Naive thymus-derived CD4-positive, alpha-beta T cell (primary cell): ENCODE measurements at regions not wholly inside any gene's neighbourhood (a gene's known extent, or its start where the extent isn't known, plus 50 kb on each side); places are given as distances from the start of the nearest gene placed in this dataset.

Experiments
- ATAC-seq: fragments of 150-1000 bp; cut with Tn5 transposase; 2 replicates; pipeline ENCODE4 v1.10.0; 2021; ENCODE audit warnings: mild to moderate bottlenecking, moderate library complexity
- CTCF ChIA-PET: fragments of 350-600 bp; sonication (Branson Sonifier 250); formaldehyde crosslinking; loops from one replicate; lab custom pipeline; 2021; ENCODE audit warnings: antibody characterized with exemption; lab: Charles Lee
- POLR2A ChIA-PET: fragments of 350-600 bp; sonication (Branson Sonifier 250); formaldehyde crosslinking; loops from one replicate; lab custom pipeline; 2021; ENCODE audit warnings: antibody characterized with exemption, inconsistent platforms; lab: Charles Lee
- DNase-seq, 9 donors: peaks; one replicate each; pipeline versions ENCODE4 v3.0.0 to v3.0.0-alpha.2; 2020 to 2022; ENCODE audit warnings: mixed read lengths in 1 of 9
- H3K27ac ChIP-seq: one replicate; pipeline ENCODE4 v1.7.0; 2013; ENCODE audit warnings: mild to moderate bottlenecking, low read depth, low read length, moderate library complexity
- H3K27me3 ChIP-seq, 2 donors: one replicate each; pipeline ENCODE4 v1.7.0; 2013; ENCODE audit warnings: low read length in 2 of 2, mild to moderate bottlenecking in 2 of 2, moderate library complexity in 2 of 2; ENCODE audit not compliant: control insufficient read depth in 2 of 2, insufficient read depth in 2 of 2
- H3K36me3 ChIP-seq, 3 experiments: 1 replicate in 2 of 3; 2 replicates in 1 of 3; pipeline ENCODE4 v1.7.0; 2013; ENCODE audit warnings: low read length in 3 of 3, mild to moderate bottlenecking in 3 of 3, moderate library complexity in 1 of 3; ENCODE audit not compliant: insufficient read depth in 3 of 3, control insufficient read depth in 2 of 3
- H3K4me1 ChIP-seq, 2 donors: one replicate each; pipeline ENCODE4 v1.7.0; 2013; ENCODE audit warnings: low read length in 2 of 2, mild to moderate bottlenecking in 2 of 2, moderate library complexity in 1 of 2; ENCODE audit not compliant: control insufficient read depth in 2 of 2, insufficient read depth in 2 of 2
- H3K4me3 ChIP-seq: 2 replicates; pipeline ENCODE4 v1.7.0; 2013; ENCODE audit warnings: mild to moderate bottlenecking, low read length
- H3K9me3 ChIP-seq, 3 experiments: 1 replicate in 2 of 3; 2 replicates in 1 of 3; pipeline ENCODE4 v1.7.0; 2013; ENCODE audit warnings: low read length in 3 of 3; ENCODE audit not compliant: control insufficient read depth in 2 of 3
- H3K27ac Mint-ChIP-seq, 9 donors: one replicate each; pipeline ENCODE4 v1.8.0; 2020 to 2022; ENCODE audit warnings: mixed read lengths in 9 of 9, mild to moderate bottlenecking in 8 of 9, moderate library complexity in 5 of 9, inconsistent platforms in 2 of 9
- H3K27me3 Mint-ChIP-seq, 5 donors: one replicate each; pipeline ENCODE4 v1.8.0; 2021 to 2022; ENCODE audit warnings: mixed read lengths in 5 of 5, mild to moderate bottlenecking in 1 of 5
- H3K36me3 Mint-ChIP-seq, 5 donors: one replicate each; pipeline ENCODE4 v1.8.0; 2020 to 2022; ENCODE audit warnings: mixed read lengths in 5 of 5, mild to moderate bottlenecking in 3 of 5, inconsistent platforms in 1 of 5
- H3K4me1 Mint-ChIP-seq, 7 donors: one replicate each; pipeline ENCODE4 v1.8.0; 2020 to 2022; ENCODE audit warnings: mixed read lengths in 7 of 7, mild to moderate bottlenecking in 3 of 7, inconsistent platforms in 1 of 7
- H3K4me3 Mint-ChIP-seq, 10 donors: one replicate each; pipeline ENCODE4 v1.8.0; 2020 to 2022; ENCODE audit warnings: mild to moderate bottlenecking in 10 of 10, mixed read lengths in 10 of 10, moderate library complexity in 6 of 10, inconsistent platforms in 2 of 10
- H3K9me3 Mint-ChIP-seq, 11 donors: one replicate each; pipeline ENCODE4 v1.8.0; 2020 to 2022; ENCODE audit warnings: mixed read lengths in 11 of 11, mild to moderate bottlenecking in 4 of 11, inconsistent platforms in 1 of 11, moderate library complexity in 1 of 11
- intact Hi-C, 2 donors: fragments of 100-400 bp; cut with micrococcal nuclease; formaldehyde crosslinking; loops; one replicate each; pipeline ENCODE4 v1.15.1; 2023

GRCh38 chr2:88826399-88826798, 134.9 kb downstream of the RPIA start:
- intact Hi-C loops = no loop called here
- no peak overlapping the region for H3K27ac Mint-ChIP-seq
- H3K9me3 Mint-ChIP-seq = peaks cover 0 to 3% (median 0%) of the 10 kb centered on the region in 11 donors
- H3K4me3 Mint-ChIP-seq = no peak overlapping the region
- POLR2A ChIA-PET = no interaction called here
- Histone ChIP-seq H3K27me3 (no peaks in the 10 kb centered on the region), H3K4me1 (no peaks in the 10 kb centered on the region), H3K4me3 (no peak overlapping the region), H3K36me3 (no peaks in the 10 kb centered on the region), H3K27ac (no peak overlapping the region), H3K9me3 (no peaks in the 10 kb centered on the region)
- H3K4me1 Mint-ChIP-seq = peaks cover 0 to 4% (median 0%) of the 10 kb centered on the region in 7 donors
- peaks cover 0 to 18% (median 5%) of the 10 kb centered on the region in 5 donors for H3K27me3 Mint-ChIP-seq
- CTCF ChIA-PET = no interaction called here
- no peaks in the 10 kb centered on the region for H3K36me3 Mint-ChIP-seq
- ATAC-seq (no peak), DNase-seq (no peak)

DNA sequence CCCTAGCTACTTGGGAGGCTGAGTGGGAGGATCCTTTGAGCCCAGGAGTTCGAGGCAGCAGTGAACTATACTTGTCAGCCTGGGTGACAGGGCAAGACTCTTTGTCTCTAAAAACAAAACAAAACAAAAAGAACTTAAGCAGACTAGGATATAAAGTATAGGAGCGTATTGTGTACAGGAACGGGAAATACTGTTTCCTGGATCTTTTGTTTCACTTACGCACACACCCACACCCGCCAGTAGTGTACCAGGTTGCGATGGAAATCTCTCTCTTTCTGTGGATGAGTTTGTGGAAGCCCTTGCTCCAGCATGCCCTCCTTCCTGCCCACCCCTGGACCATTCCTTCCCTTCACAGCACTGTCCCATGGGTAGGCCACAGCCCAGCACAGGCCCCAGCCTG, 136.3 kb downstream of the RPIA start:
- ChIA-PET POLR2A (no interaction called here), CTCF (no interaction called here)
- H3K9me3 Mint-ChIP-seq = peaks cover 0 to 3% (median 0%) of the 10 kb centered on the region in 11 donors
- Histone ChIP-seq H3K4me3 (no peak overlapping the region), H3K4me1 (no peaks in the 10 kb centered on the region), H3K27me3 (no peaks in the 10 kb centered on the region), H3K27ac (no peak overlapping the region), H3K36me3 (no peaks in the 10 kb centered on the region), H3K9me3 (no peaks in the 10 kb centered on the region)
- no peak overlapping the region for H3K4me3 Mint-ChIP-seq
- DNase-seq (no peak), ATAC-seq (no peak)
- H3K27me3 Mint-ChIP-seq = peaks cover 0 to 18% (median 5%) of the 10 kb centered on the region in 5 donors
- peaks cover 0 to 4% (median 0%) of the 10 kb centered on the region in 7 donors for H3K4me1 Mint-ChIP-seq
- no peak overlapping the region for H3K27ac Mint-ChIP-seq
- intact Hi-C loops = no loop called here
- no peaks in the 10 kb centered on the region for H3K36me3 Mint-ChIP-seq

GRCh38 chr2:88828397-88829137, 137.1 kb downstream of the RPIA start:
- intact Hi-C loops = no loop called here
- H3K27me3 Mint-ChIP-seq = peaks cover 0 to 18% (median 5%) of the 10 kb centered on the region in 5 donors
- Histone ChIP-seq H3K9me3 (no peaks in the 10 kb centered on the region), H3K27ac (no peak overlapping the region), H3K4me1 (no peaks in the 10 kb centered on the region), H3K4me3 (no peak overlapping the region), H3K27me3 (no peaks in the 10 kb centered on the region), H3K36me3 (no peaks in the 10 kb centered on the region)
- DNase-seq = no peak
- ATAC-seq = no peak
- CTCF ChIA-PET = no interaction called here
- H3K9me3 Mint-ChIP-seq = peaks cover 0 to 3% (median 0%) of the 10 kb centered on the region in 11 donors
- no peaks in the 10 kb centered on the region for H3K36me3 Mint-ChIP-seq
- H3K4me1 Mint-ChIP-seq = peaks cover 0 to 4% (median 0%) of the 10 kb centered on the region in 7 donors
- POLR2A ChIA-PET = no interaction called here
- H3K4me3 Mint-ChIP-seq = no peak overlapping the region
- H3K27ac Mint-ChIP-seq = no peak overlapping the region

GRCh38 chr2:88829607-88830463, 138.4 kb downstream of the RPIA start:
- Mint-ChIP-seq H3K4me3 (no peak overlapping the region), H3K36me3 (no peaks in the 10 kb centered on the region), H3K27me3 (peaks cover 0 to 18% (median 5%) of the 10 kb centered on the region in 5 donors), H3K9me3 (peaks cover 0 to 3% (median 0%) of the 10 kb centered on the region in 11 donors), H3K27ac (no peak overlapping the region), H3K4me1 (peaks cover 0 to 4% (median 0%) of the 10 kb centered on the region in 7 donors)
- Histone ChIP-seq H3K27me3 (no peaks in the 10 kb centered on the region), H3K4me1 (no peaks in the 10 kb centered on the region), H3K9me3 (no peaks in the 10 kb centered on the region), H3K36me3 (no peaks in the 10 kb centered on the region), H3K4me3 (no peak overlapping the region), H3K27ac (no peak overlapping the region)
- intact Hi-C loops = loop anchor here (5.0 kb wide), 1 partner anchor 88 kb away; no protein-coding TSS in a partner anchor
- no peak for ATAC-seq
- POLR2A ChIA-PET = no interaction called here
- CTCF ChIA-PET = no interaction called here
- no peak for DNase-seq

DNA sequence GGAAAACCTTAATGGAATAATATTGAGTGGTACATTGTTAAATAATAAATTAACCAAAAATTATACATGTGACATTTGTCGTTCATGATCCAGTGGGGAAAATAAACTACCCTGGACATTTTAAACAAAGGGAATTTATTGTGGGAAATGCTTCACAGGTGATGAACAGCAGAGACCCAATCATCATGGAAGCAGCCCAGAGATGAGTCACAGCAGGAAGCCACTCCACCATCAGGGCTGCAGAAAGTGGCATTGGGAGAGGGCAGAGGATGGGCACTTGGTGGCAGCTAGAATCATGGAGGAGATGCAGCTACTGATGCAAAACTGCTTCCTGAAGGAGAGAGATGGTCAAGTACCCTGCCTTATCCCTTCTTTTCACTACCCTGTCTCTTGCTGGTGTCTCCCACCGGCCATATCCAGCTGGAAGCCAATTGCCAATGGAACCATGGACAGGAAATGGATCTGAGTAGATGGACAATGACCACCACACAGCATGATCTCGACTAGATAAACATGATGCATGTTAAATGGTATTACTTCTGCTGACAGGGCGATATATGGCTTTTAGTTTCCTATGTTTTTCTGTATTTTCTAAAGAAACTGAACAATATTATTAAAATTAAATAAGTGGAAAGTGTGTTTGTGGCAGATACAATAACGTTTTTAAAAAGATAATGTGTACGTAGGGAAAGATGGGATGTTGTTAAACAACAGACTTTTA, 139.8 kb downstream of the RPIA start:
- H3K27ac Mint-ChIP-seq = no peak overlapping the region
- Histone ChIP-seq H3K4me1 (no peaks in the 10 kb centered on the region), H3K9me3 (no peaks in the 10 kb centered on the region), H3K27ac (no peak overlapping the region), H3K36me3 (no peaks in the 10 kb centered on the region), H3K27me3 (no peaks in the 10 kb centered on the region), H3K4me3 (no peak overlapping the region)
- ATAC-seq (no peak), DNase-seq (no peak)
- peaks cover 0 to 18% (median 5%) of the 10 kb centered on the region in 5 donors for H3K27me3 Mint-ChIP-seq
- peaks cover 0 to 3% (median 0%) of the 10 kb centered on the region in 11 donors for H3K9me3 Mint-ChIP-seq
- POLR2A ChIA-PET = interaction anchor here (0.5 kb wide), 1 partner anchor 18 kb away, joined by 3 read pairs; no protein-coding TSS in a partner anchor
- CTCF ChIA-PET = interaction anchor here (1.1 kb wide), 1 partner anchor 12 kb away, joined by 4 read pairs; no protein-coding TSS in a partner anchor
- peaks cover 0 to 4% (median 0%) of the 10 kb centered on the region in 7 donors for H3K4me1 Mint-ChIP-seq
- H3K4me3 Mint-ChIP-seq = no peak overlapping the region
- intact Hi-C loops = loop anchor here (5.0 kb wide), 1 partner anchor 89 kb away; no protein-coding TSS in a partner anchor
- no peaks in the 10 kb centered on the region for H3K36me3 Mint-ChIP-seq

DNA sequence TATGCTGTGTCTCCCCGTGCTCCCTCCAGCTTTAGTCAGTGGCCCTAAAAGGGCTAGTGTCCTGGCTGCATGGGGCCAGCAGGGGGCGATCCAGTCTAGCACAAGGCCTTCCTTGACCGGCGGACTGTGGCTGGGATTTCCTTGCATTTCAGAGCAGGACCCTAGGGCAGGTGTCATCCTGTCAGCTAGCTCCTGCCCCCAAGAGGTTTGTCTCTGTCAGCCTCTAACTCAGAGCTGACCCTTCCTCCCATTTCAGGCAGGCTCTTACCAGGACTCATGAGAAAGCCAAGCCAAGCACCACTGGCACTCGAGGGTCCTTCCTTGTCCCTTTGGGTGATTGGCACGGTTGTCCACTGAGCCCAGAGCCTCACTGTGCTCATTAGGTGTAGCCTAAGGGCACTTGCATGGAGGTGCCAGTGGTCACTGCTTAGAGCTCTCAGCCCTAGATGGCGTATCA, 140.3 kb downstream of the RPIA start:
- no peaks in the 10 kb centered on the region for H3K36me3 ChIP-seq
- no peaks in the 10 kb centered on the region for H3K27me3 ChIP-seq
- no peak overlapping the region for H3K4me3 ChIP-seq
- H3K9me3 ChIP-seq = no peaks in the 10 kb centered on the region
- H3K4me1 ChIP-seq = no peaks in the 10 kb centered on the region
- ChIA-PET CTCF (no interaction called here), POLR2A (interaction anchor here (0.5 kb wide), 1 partner anchor 17 kb away, joined by 3 read pairs; no protein-coding TSS in a partner anchor)
- peaks cover 0 to 3% (median 0%) of the 10 kb centered on the region in 11 donors for H3K9me3 Mint-ChIP-seq
- intact Hi-C loops = loop anchor here (5.0 kb wide), 1 partner anchor 90 kb away; no protein-coding TSS in a partner anchor
- H3K27ac ChIP-seq = no peak overlapping the region
- ATAC-seq = peak; percentile 73
- H3K4me3 Mint-ChIP-seq = no peak overlapping the region
- H3K27ac Mint-ChIP-seq = no peak overlapping the region
- DNase-seq = peak in 5 of 9 donors; percentile 4 to 43 (median 10)
- peaks cover 0 to 4% (median 0%) of the 10 kb centered on the region in 7 donors for H3K4me1 Mint-ChIP-seq
- no peaks in the 10 kb centered on the region for H3K36me3 Mint-ChIP-seq
- H3K27me3 Mint-ChIP-seq = peaks cover 0 to 18% (median 5%) of the 10 kb centered on the region in 5 donors
